HEK293 (cell line): ENCODE measurements at regions not wholly inside any gene's neighbourhood (a gene's known extent, or its start where the extent isn't known, plus 50 kb on each side); places are given as distances from the start of the nearest gene placed in this dataset.

Experiments
- GLIS2 ChIP-seq: fragments of 450-650 bp; formaldehyde crosslinking; IDR thresholded peaks from 2 replicates; pipeline ENCODE4 v1.5.1; 2016; ENCODE audit warnings: missing biosample characterization, missing genetic modification characterization
- HIC1 ChIP-seq: fragments of 450-650 bp; formaldehyde crosslinking; IDR thresholded peaks from 2 replicates; pipeline ENCODE4 v1.5.1; 2016; ENCODE audit warnings: missing biosample characterization, missing genetic modification characterization
- IKZF3 ChIP-seq: fragments of 450-650 bp; IDR thresholded peaks from 2 replicates; pipeline ENCODE4 v1.5.0; 2018; ENCODE audit warnings: missing biosample characterization, mild to moderate bottlenecking, missing genetic modification characterization, moderate library complexity
- KLF17 ChIP-seq: fragments of 450-650 bp; formaldehyde crosslinking; IDR thresholded peaks from 2 replicates; pipeline ENCODE4 v1.5.1; 2016; ENCODE audit warnings: missing biosample characterization, missing genetic modification characterization
- KLF7 ChIP-seq: fragments of 450-650 bp; formaldehyde crosslinking; IDR thresholded peaks from 2 replicates; pipeline ENCODE4 v1.5.1; 2016; ENCODE audit warnings: missing biosample characterization, missing genetic modification characterization, borderline replicate concordance
- MEIS1 ChIP-seq: sonication (generic); formaldehyde crosslinking; IDR thresholded peaks from 2 replicates; pipeline ENCODE4 v1.8.1; 2022; ENCODE audit warnings: missing genetic modification reagents, mild to moderate bottlenecking, borderline replicate concordance
- YY2 ChIP-seq: fragments of 450-650 bp; formaldehyde crosslinking; IDR thresholded peaks from 2 replicates; pipeline ENCODE4 v1.5.1; 2016; ENCODE audit warnings: missing biosample characterization, missing genetic modification characterization
- ZBTB1 ChIP-seq: fragments of 450-650 bp; formaldehyde crosslinking; IDR thresholded peaks from 2 replicates; pipeline ENCODE4 v1.5.1; 2016; ENCODE audit warnings: missing biosample characterization, missing genetic modification characterization
- ZBTB10 ChIP-seq: fragments of 450-650 bp; formaldehyde crosslinking; IDR thresholded peaks from 2 replicates; pipeline ENCODE4 v1.5.1; 2016; ENCODE audit warnings: missing biosample characterization, missing genetic modification characterization
- ZBTB17 ChIP-seq: fragments of 450-650 bp; formaldehyde crosslinking; IDR thresholded peaks from 2 replicates; pipeline ENCODE4 v1.5.1; 2016; ENCODE audit warnings: missing biosample characterization, missing genetic modification characterization
- ZBTB20 ChIP-seq: fragments of 450-650 bp; formaldehyde crosslinking; IDR thresholded peaks from 2 replicates; pipeline ENCODE4 v1.5.1; 2016; ENCODE audit warnings: missing biosample characterization, missing genetic modification characterization
- ZFP69B ChIP-seq: fragments of 450-650 bp; formaldehyde crosslinking; IDR thresholded peaks from 2 replicates; pipeline ENCODE4 v1.5.1; 2016; ENCODE audit warnings: missing biosample characterization, missing genetic modification characterization
- ZNF133 ChIP-seq: fragments of 450-650 bp; formaldehyde crosslinking; IDR thresholded peaks from 2 replicates; pipeline ENCODE4 v1.5.1; 2016; ENCODE audit warnings: missing biosample characterization, missing genetic modification characterization
- ZNF138 ChIP-seq: fragments of 450-650 bp; formaldehyde crosslinking; IDR thresholded peaks from 2 replicates; pipeline ENCODE4 v1.5.1; 2016; ENCODE audit warnings: missing biosample characterization, missing genetic modification characterization, borderline replicate concordance
- ZNF146 ChIP-seq: fragments of 450-650 bp; formaldehyde crosslinking; IDR thresholded peaks from 2 replicates; pipeline ENCODE4 v1.5.1; 2016; ENCODE audit warnings: missing biosample characterization, missing genetic modification characterization
- ZNF148 ChIP-seq: fragments of 450-650 bp; formaldehyde crosslinking; IDR thresholded peaks from 2 replicates; pipeline ENCODE4 v1.5.0; 2017; ENCODE audit warnings: missing biosample characterization, missing genetic modification characterization, borderline replicate concordance
- ZNF157 ChIP-seq: fragments of 450-650 bp; formaldehyde crosslinking; IDR thresholded peaks from 2 replicates; pipeline ENCODE4 v1.5.1; 2016; ENCODE audit warnings: missing biosample characterization, missing genetic modification characterization
- ZNF19 ChIP-seq: fragments of 450-650 bp; formaldehyde crosslinking; IDR thresholded peaks from 2 replicates; pipeline ENCODE4; 2016; ENCODE audit warnings: missing biosample characterization, missing genetic modification characterization, low read depth
- ZNF292 ChIP-seq: fragments of 450-650 bp; formaldehyde crosslinking; IDR thresholded peaks from 2 replicates; pipeline ENCODE4 v1.5.1; 2016; ENCODE audit warnings: low read depth, missing biosample characterization, missing genetic modification characterization, borderline replicate concordance
- ZNF423 ChIP-seq: fragments of 450-650 bp; formaldehyde crosslinking; IDR thresholded peaks from 2 replicates; pipeline ENCODE4 v1.5.1; 2016; ENCODE audit warnings: missing biosample characterization, missing genetic modification characterization
- ZNF521 ChIP-seq: fragments of 450-650 bp; formaldehyde crosslinking; IDR thresholded peaks from 2 replicates; pipeline ENCODE4 v1.5.1; 2017; ENCODE audit warnings: missing biosample characterization, mild to moderate bottlenecking, missing genetic modification characterization
- ZNF530 ChIP-seq: fragments of 450-650 bp; formaldehyde crosslinking; IDR thresholded peaks from 2 replicates; pipeline ENCODE4 v1.5.1; 2016; ENCODE audit warnings: low read depth, missing biosample characterization, missing genetic modification characterization
- ZNF785 ChIP-seq: fragments of 450-650 bp; formaldehyde crosslinking; IDR thresholded peaks from 2 replicates; pipeline ENCODE4 v1.5.1; 2016; ENCODE audit warnings: missing biosample characterization, missing genetic modification characterization
- ZNF837 ChIP-seq: fragments of 450-650 bp; formaldehyde crosslinking; IDR thresholded peaks from 2 replicates; pipeline ENCODE4 v1.5.1; 2016; ENCODE audit warnings: missing biosample characterization, missing genetic modification characterization
- ZSCAN23 ChIP-seq: fragments of 450-650 bp; formaldehyde crosslinking; IDR thresholded peaks from 2 replicates; pipeline ENCODE4 v1.5.1; 2016; ENCODE audit warnings: missing biosample characterization, missing genetic modification characterization
- TF ChIP-seq, protein P1 (sequence below): fragments of 450-650 bp; formaldehyde crosslinking; IDR thresholded peaks from 2 replicates; pipeline ENCODE4 v1.5.1; 2016; ENCODE audit warnings: missing biosample characterization, missing genetic modification characterization
- TF ChIP-seq, protein P2 (sequence below): fragments of 450-650 bp; formaldehyde crosslinking; optimal IDR thresholded peaks from 2 replicates; pipeline ENCODE3; 2016; ENCODE audit warnings: missing biosample characterization, mild to moderate bottlenecking, missing genetic modification characterization

DNA sequence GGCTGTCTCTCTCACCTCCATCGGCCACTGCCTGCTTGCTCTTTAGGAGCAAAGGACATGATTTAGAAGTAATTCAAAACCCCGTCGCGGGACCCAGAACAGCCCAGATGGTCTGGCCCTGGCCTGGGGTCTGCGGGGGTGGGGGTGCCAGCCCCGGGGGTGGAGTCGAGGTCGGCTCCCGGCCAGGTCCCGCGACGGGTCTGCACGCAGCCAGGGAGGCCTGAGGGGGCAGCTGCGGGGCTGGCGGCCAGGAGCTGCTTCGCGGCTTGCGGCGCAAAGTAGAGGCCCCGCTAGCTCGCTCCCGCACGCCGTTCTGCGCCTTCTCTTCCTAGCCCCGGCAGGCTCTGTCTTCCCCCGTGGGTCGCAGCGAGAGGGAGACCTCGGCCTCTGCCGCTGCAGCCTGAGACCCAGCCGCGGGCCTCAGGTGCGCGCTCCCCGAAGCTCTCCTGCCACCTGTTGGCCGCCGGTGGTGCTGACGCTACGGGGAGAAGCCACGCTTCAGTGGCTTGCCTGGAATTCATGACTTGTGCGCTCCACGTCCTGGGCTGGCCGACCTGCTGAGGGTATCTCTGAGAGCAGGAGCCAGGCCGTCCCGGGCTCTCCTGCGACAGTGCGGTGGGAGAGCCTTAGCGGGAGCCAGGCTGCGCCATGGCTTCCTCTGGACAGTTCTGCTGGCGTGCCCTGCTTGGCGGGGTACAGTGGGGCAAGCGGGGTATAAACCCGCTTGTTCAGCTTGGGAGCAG lies 157.2 kb upstream of the PITX1 start (continued):
- TF ChIP-seq, protein P1, sequence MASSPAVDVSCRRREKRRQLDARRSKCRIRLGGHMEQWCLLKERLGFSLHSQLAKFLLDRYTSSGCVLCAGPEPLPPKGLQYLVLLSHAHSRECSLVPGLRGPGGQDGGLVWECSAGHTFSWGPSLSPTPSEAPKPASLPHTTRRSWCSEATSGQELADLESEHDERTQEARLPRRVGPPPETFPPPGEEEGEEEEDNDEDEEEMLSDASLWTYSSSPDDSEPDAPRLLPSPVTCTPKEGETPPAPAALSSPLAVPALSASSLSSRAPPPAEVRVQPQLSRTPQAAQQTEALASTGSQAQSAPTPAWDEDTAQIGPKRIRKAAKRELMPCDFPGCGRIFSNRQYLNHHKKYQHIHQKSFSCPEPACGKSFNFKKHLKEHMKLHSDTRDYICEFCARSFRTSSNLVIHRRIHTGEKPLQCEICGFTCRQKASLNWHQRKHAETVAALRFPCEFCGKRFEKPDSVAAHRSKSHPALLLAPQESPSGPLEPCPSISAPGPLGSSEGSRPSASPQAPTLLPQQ (tag by site-specific recombination) = peak; percentile 72
- TF ChIP-seq HIC1 (tag by site-specific recombination) (no peak), ZBTB17 (peak; percentile 93), ZNF146 (tag by site-specific recombination) (no peak), IKZF3 (tag by site-specific recombination) (no peak), ZNF530 (no peak), ZBTB20 (peak; percentile 86; the same call in 1 of the 2 replicates), YY2 (no peak), ZNF138 (no peak), ZNF133 (tag by site-specific recombination) (no peak), ZBTB1 (tag by site-specific recombination) (no peak), ZNF785 (no peak), KLF17 (tag by site-specific recombination) (peak; percentile 75; the same call in 1 of the 2 replicates), ZFP69B (tag by site-specific recombination) (no peak; the same call in 1 of the 2 replicates), ZNF837 (tag by site-specific recombination) (peak; percentile 34; the same call in 1 of the 2 replicates), GLIS2 (peak; percentile 90), ZNF19 (tag by site-specific recombination) (no peak), ZNF292 (no peak), ZNF157 (tag by site-specific recombination) (no peak), ZSCAN23 (tag by site-specific recombination) (no peak), KLF7 (tag by site-specific recombination) (no peak), ZNF148 (tag by site-specific recombination) (no peak), ZNF423 (no peak), ZBTB10 (tag by site-specific recombination) (peak; percentile 69; the same call in 1 of the 2 replicates), MEIS1 (CRISPR knock-in tag) (no peak), ZNF521 (tag by site-specific recombination) (no peak)
- TF ChIP-seq, protein P2, sequence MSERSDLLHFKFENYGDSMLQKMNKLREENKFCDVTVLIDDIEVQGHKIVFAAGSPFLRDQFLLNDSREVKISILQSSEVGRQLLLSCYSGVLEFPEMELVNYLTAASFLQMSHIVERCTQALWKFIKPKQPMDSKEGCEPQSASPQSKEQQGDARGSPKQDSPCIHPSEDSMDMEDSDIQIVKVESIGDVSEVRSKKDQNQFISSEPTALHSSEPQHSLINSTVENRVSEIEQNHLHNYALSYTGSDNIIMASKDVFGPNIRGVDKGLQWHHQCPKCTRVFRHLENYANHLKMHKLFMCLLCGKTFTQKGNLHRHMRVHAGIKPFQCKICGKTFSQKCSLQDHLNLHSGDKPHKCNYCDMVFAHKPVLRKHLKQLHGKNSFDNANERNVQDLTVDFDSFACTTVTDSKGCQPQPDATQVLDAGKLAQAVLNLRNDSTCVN (tag by site-specific recombination) = peak; percentile 96
